ENCODE measurements at regions not wholly inside any gene's neighbourhood (a gene's known extent, or its start where the extent isn't known, plus 50 kb on each side); places are given as distances from the start of the nearest gene placed in this dataset.
"Not testable (repeated sequence)": the region's sequence is repeated elsewhere in the genome, so short reads cannot be mapped to it uniquely, and the experiment has no call there.

DNA sequence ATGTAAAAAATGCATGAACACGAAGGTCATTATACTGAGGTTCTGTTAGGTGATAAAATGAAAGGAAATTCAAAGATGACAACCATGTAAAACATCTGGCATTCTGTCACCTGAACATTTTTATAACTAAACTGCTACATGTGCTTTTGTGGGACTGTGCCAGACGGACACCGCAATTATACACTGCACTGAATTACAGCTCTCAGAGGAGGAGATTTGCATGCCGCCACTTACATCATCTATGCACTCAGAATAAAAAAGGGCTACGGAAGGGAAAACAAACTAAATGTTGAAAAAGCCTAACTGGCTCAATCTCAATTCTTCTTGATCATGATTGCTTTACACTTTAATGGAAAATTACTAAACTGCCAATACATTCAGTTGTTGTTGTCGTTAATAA is 614.0 kb upstream of the EYS start:
- DNase-seq (ENCODE audit: low read depth in 2 of 2), result no peak

GRCh38 chr6:66307490-66307889 is 600.5 kb upstream of the EYS start:
- DNase-seq (ENCODE audit: low read depth in 2 of 2), result no peak

DNA sequence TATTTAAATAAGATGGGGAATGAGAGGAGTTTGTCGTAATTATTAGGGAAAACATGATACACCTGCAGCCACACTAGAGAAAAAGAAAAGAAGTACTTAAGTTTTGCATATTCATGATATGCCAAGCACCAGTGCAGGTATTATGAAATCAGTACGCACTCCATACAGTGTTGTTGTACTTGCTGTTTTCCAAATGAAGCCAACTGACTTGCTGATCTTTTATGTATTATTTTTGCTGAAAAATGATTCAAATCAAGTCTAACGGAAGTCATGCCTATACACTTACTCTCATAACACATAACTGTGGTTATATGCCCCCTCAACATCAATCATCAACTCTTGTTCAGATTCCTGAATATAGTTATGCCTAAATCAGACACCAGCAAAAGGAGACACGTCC is 584.9 kb upstream of the EYS start:
- DNase-seq (ENCODE audit: low read depth in 2 of 2), result no peak

- DNase-seq (ENCODE audit: low read depth in 2 of 2), result no peak
These were observed 582.9 kb upstream of the EYS start for GRCh38 chr6:66289889-66290288.

GRCh38 chr6:66278115-66278514 is 571.1 kb upstream of the EYS start:
- no peak for DNase-seq (ENCODE audit: low read depth in 2 of 2)

DNA sequence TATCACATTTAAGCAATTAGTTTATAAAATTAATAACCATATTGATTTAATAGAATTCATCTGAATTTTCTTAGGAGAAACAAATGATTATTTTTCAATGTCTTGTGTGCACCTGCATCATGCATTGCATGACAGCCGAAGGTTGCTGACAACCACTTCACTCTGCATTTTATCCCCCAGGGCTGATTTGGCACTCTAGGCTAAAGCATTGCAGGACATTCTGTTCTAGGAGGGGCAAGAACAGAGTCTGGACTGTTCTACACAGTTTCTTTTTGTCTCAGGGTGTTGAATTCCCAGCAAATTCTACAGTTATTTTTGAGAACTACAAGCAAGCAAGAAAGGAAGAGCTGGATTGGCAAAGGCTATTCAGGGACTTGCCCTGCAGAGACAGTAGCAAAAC is 570.4 kb upstream of the EYS start:
- DNase-seq (ENCODE audit: low read depth in 2 of 2), result no peak

GRCh38 chr6:66265737-66266136 is 558.7 kb upstream of the EYS start:
- DNase-seq (ENCODE audit: low read depth in 2 of 2), result no peak

DNA sequence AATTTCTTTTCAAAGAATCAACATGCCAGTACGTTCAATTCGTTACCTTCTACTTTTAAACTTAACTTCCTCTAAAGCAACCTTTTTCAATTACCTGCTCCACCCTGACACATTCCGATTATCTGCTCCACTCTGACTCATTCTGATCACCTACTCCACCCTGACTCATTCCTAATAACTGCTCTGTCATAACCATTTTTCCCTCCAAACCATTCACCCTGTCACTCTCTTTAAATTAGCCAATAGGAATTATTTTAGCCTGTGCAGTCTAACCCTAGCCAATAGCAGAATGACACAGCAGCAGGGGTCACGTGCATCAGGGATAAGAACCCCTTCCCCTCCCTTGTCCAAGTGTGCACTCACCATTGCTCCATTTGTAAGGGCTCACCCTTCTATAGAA is 557.4 kb upstream of the EYS start:
- no peak for DNase-seq (ENCODE audit: low read depth in 2 of 2)

- DNase-seq (ENCODE audit: low read depth in 2 of 2), result not testable (repeated sequence)
These were observed 551.9 kb upstream of the EYS start for GRCh38 chr6:66258731-66259487.

DNA sequence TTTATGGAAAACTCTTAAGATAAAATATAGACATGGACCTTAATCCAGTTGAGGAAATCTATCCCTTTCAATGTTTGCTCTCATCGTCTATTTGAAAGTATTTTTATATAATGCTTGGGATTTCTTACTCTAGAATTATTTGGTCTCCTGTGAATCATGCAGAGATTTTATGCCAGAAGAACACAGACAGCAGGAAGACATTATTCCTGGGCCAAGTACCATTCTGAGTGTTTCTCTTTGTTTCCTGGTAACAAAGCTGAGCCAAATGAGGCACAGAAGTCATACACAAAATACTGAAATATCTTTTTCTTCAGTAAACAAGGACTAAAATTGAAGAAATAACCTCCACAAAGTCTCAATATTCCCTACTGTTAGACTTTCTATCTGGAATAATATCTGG is 538.2 kb upstream of the EYS start:
- no peak for DNase-seq (ENCODE audit: low read depth in 2 of 2)

DNA sequence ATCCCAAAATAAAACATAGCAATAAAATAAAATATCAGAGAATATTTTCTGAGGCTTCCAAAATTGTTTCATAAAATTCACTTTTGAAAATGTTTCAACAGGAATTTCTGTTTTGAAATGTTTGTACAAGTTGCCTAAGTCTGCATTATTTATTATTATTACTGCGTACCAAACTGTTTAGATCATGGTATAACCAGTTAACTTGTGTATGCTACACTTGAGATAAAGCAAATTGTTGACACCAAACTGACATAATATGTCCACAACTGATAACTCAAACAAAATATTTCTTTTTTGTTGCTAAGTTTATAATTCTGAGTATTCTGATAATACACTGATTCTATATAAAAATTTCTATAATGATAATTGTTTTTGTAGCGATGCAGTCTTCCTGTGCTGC is 531.8 kb upstream of the EYS start:
- DNase-seq (ENCODE audit: low read depth in 2 of 2), result no peak

DNA sequence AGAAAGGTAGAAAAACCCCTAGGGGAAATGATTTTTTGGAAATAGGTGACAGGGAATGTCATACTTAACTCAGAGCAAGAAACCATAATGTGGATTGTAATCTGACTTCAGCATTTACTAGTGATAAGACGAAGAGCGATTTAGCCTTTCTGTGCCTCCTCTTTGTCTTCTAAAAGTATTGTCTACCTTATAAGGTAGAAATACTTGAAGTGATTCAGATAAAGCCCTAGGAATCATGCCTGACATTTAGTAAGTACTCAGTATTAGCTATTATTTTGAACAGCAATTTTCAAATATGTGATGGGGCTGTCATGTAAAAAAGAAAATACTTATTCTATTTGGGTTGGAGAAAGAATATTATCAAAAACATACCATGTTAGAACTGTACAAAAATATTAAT is 525.9 kb upstream of the EYS start:
- DNase-seq (ENCODE audit: low read depth in 2 of 2), result no peak

GRCh38 chr6:66230591-66230990 is 523.6 kb upstream of the EYS start:
- no peak for DNase-seq (ENCODE audit: low read depth in 2 of 2)

DNA sequence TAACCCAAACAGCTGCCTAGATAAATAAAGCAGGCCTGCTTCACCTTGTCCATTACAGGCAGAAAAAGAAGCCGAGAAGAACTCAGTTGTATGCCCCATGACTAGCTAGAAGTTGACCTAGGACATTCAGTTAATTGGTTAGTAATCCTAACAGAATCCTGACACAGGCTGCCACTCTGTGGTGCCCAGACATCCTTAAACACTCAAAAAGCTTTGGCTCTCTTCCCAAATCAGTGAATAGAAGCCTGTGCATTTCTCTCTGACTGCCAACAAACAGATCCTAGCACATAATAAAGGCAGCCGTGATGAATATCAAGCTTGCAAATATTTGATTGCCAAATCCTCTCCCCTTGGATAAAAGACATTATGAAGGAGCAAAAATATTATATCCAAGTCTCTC is 519.1 kb upstream of the EYS start:
- DNase-seq (ENCODE audit: low read depth in 2 of 2), result no peak

DNA sequence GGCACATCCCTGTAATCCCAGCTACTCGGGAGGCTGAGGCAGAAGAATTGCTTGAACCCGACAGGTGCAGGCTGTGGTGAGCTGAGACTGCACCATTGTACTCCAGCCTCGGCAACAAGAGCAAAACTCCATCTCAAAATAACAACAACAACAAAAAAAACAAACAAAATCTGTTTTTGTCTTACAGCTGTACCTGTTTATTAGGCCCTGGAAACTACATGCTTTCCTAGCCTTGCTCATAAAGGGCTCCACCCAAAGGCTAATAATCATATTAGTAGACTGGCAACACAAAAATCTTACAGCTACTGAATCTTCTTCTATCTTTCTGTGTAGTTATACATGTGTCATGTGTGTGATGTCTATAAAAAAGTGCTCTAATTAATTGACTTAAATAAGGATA is 503.9 kb upstream of the EYS start:
- DNase-seq (ENCODE audit: low read depth in 2 of 2), result no peak

DNA sequence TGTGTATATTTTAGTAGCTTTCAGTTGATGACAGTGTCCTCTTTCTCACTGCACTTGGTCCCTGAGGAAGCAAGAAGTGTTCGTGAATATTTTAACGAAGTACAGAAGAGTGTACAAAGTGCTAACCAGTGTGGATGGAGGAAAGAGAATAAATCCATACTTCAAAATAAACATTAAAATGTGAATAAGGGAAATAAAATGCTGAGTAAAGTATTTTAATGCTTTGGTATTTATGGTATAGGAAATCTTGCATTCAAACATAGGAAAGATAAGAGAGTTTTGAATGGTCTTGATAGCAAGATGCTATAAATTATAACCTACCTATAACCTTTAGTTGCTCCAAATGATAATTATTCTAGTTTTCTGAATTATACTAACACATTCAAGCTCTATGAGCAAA is 493.4 kb upstream of the EYS start:
- DNase-seq (ENCODE audit: low read depth in 2 of 2), result no peak

- no peak for DNase-seq (ENCODE audit: low read depth in 2 of 2)
These were observed 492.1 kb upstream of the EYS start for GRCh38 chr6:66199171-66199570.

- no peak for DNase-seq (ENCODE audit: low read depth in 2 of 2)
These were observed 491.1 kb upstream of the EYS start for GRCh38 chr6:66198062-66198624.

DNA sequence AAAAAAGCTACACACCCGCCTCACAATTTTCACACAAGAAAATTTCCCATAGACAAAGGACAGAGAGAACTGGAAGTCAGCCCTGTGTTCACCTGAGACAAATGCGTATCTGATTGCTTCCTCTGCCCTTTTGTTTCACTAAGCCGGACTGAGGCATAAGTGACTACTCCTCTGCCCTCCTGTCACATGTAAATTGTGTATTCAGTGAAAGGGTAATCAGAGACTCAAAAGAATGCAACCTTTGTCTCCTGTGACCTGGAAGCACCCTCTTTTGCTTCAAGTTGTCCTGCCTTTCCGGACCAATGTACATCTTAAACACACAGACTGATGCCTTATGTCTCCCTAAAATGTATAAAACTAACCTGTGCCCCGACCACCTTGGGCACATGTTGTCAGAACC is 483.8 kb upstream of the EYS start:
- DNase-seq (ENCODE audit: low read depth in 2 of 2), result no peak

GRCh38 chr6:66189915-66190314 is 482.9 kb upstream of the EYS start:
- DNase-seq (ENCODE audit: low read depth in 2 of 2), result no peak

DNA sequence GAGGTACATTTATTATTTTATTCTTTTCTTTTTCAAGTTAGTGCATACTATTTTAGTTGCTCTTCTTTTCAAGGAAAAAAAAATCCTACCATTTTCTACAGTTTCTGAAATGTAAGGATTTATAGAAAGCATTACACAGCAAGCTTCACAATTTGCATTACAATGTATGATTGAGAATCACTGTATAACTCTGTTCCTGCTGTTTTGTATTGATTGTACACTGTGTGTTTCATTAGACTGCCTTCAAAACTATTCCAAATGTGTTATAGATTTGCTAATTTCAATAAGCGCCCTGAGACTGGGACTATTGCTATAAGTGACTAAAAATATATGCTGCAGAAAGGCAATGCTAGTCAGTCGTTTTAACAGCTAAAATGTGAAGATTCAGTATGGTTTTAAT is 479.7 kb upstream of the EYS start:
- DNase-seq (ENCODE audit: low read depth in 2 of 2), result no peak

DNA sequence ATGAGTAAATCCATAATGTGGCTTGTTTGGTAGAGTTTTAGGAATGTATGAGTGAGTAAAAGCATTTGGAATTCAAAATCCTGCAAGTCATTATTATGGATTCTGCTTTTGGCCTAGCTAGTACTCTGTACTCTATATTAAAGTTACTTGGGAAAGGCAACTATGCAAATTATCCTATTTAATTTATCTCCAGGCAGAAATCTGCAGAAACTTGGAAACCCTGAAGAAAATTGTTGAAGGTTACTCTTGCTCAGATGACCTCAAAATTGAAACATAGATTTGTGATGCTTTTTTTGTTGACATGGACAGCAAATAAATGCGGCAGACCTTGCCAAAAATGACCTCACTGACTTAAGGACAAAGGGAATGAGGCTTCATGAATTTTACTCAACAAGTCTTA is 477.1 kb upstream of the EYS start:
- no peak for DNase-seq (ENCODE audit: low read depth in 2 of 2)

GRCh38 chr6:66179361-66179760 is 472.3 kb upstream of the EYS start:
- DNase-seq (ENCODE audit: low read depth in 2 of 2), result no peak

DNA sequence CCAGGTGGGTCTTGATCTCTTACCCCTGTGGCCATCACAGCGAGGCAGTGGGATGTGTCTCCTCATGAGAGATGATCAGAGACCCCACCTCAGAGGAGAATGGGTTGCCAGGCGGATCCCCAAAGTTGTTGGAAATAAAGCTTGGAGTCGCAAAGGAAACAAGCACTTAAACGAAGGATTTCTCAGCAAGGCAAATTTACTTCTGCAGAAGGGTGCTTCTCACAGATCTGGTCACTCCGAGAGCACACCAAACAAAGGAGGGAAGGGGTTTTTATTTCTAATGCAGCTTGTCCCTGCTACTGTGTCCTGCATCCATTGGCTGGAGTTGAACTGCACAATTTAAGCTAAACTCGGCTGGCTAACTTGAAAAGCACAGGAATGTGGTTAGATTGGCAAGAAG is 466.6 kb upstream of the EYS start:
- DNase-seq (ENCODE audit: low read depth in 2 of 2), result no peak

Measured in activated CD4-positive, alpha-beta T cell treated with anti-CD3 and anti-CD28 coated beads for 24 hours (primary cell).